Hematopoietic multipotent progenitor cell treated with erythropoietin and hydrocortisone succinate and interleukin-3 and kit ligand, for 17 days (in vitro differentiated cells): ENCODE measurements at regions not wholly inside any gene's neighbourhood (a gene's known extent, or its start where the extent isn't known, plus 50 kb on each side); places are given as distances from the start of the nearest gene placed in this dataset.

Experiments
- DNase-seq: peaks from one replicate; pipeline ENCODE4 v3.0.0-alpha.2; 2015; ENCODE audit warnings: low spot score

GRCh38 chr2:42868874-42869273, 76.5 kb upstream of the HAAO start:
- DNase-seq = no peak

- no peak for DNase-seq
These were observed 75.7 kb upstream of the HAAO start for GRCh38 chr2:42868096-42868495.

GRCh38 chr2:42867093-42868065, 75.0 kb upstream of the HAAO start:
- no peak for DNase-seq

GRCh38 chr2:42865884-42866881, 73.8 kb upstream of the HAAO start:
- DNase-seq = no peak

GRCh38 chr2:42864641-42865280, 72.4 kb upstream of the HAAO start:
- no peak for DNase-seq

- no peak for DNase-seq
These were observed 71.8 kb upstream of the HAAO start for GRCh38 chr2:42864222-42864621.

GRCh38 chr2:42863751-42864150, 71.4 kb upstream of the HAAO start:
- DNase-seq = no peak

GRCh38 chr2:42863320-42863719, 70.9 kb upstream of the HAAO start:
- no peak for DNase-seq

GRCh38 chr2:42862669-42863185, 70.3 kb upstream of the HAAO start:
- DNase-seq = no peak

- no peak for DNase-seq
These were observed 68.9 kb upstream of the HAAO start for GRCh38 chr2:42861321-42861720.

GRCh38 chr2:42860319-42861094, 68.1 kb upstream of the HAAO start:
- DNase-seq = no peak

GRCh38 chr2:42859791-42860190, 67.4 kb upstream of the HAAO start:
- peak; percentile 6 for DNase-seq

- DNase-seq = peak; percentile 87
These were observed 66.7 kb upstream of the HAAO start for GRCh38 chr2:42859006-42859552.

- no peak for DNase-seq
These were observed 66.0 kb upstream of the HAAO start for GRCh38 chr2:42858140-42859005.

- DNase-seq = no peak
These were observed 64.7 kb upstream of the HAAO start for GRCh38 chr2:42856891-42857632.

GRCh38 chr2:42856106-42856860, 63.9 kb upstream of the HAAO start:
- DNase-seq = no peak

GRCh38 chr2:42855221-42855970, 63.0 kb upstream of the HAAO start:
- DNase-seq = no peak
